Thyroid gland (tissue), 4 donors: ENCODE measurements at regions not wholly inside any gene's neighbourhood (a gene's known extent, or its start where the extent isn't known, plus 50 kb on each side); places are given as distances from the start of the nearest gene placed in this dataset.

Experiments
- CTCF ChIP-seq, 6 experiments: fragments of 200-600 bp in 3 of 6; fragments of 450-650 bp in 3 of 6; sonication (generic) in 3 of 6; IDR thresholded peaks; one replicate each; pipeline ENCODE4 v1.5.1; 2016 to 2019; ENCODE audit warnings: antibody characterized with exemption in 6 of 6, mild to moderate bottlenecking in 2 of 6, inconsistent platforms in 1 of 6, moderate library complexity in 1 of 6
- POLR2A ChIP-seq, 2 donors: fragments of 450-650 bp; IDR thresholded peaks; one replicate each; pipeline ENCODE4 v1.6.1; 2017; ENCODE audit warnings: antibody characterized with exemption in 2 of 2, mild to moderate bottlenecking in 2 of 2, moderate library complexity in 1 of 2

GRCh38 chrX:96403446-96403845 is 281.2 kb upstream of the DIAPH2 start:
- TF ChIP-seq CTCF (IDR thresholded peaks at IDR 0.05) (no peak), POLR2A (IDR thresholded peaks at IDR 0.05) (no peak)
